H1 (cell line): ENCODE measurements at regions not wholly inside any gene's neighbourhood (a gene's known extent, or its start where the extent isn't known, plus 50 kb on each side); places are given as distances from the start of the nearest gene placed in this dataset.

Experiments used
- CTCF ChIA-PET: fragments of 300-600 bp; sonication (Branson Sonifier 250); formaldehyde crosslinking; loops from one replicate; lab custom pipeline; 2021; ENCODE audit not compliant: partially characterized antibody; lab: Charles Lee
- POLR2A ChIA-PET: fragments of 300-600 bp; sonication (Branson Sonifier 250); formaldehyde crosslinking; loops from one replicate; lab custom pipeline; 2021; ENCODE audit warnings: inconsistent platforms; ENCODE audit not compliant: partially characterized antibody; lab: Charles Lee
- DNase-seq, 2 experiments: peaks; one replicate each; pipeline versions ENCODE4 v3.0.0 to v3.0.0-alpha.2; 2010 to 2022; ENCODE audit warnings: low spot score in 2 of 2, low read depth in 1 of 2, mixed read lengths in 1 of 2
- FAIRE-seq: peaks from 2 replicates; lab custom pipeline; 2011; peaks lifted over from hg19 to GRCh38; lab: Jason Lieb, UNC
- H2AFZ ChIP-seq: 2 replicates; pipeline ENCODE4 v1.8.1; 2012; ENCODE audit warnings: low read length, inconsistent platforms
- H2AK5ac ChIP-seq: 2 replicates; pipeline ENCODE4 v1.6.1; 2013; ENCODE audit warnings: low read depth, low read length
- H2BK120ac ChIP-seq: replicated peaks from 2 replicates; pipeline ENCODE3; 2013; ENCODE audit warnings: low read depth, low read length, inconsistent platforms
- H2BK12ac ChIP-seq: 2 replicates; pipeline ENCODE4 v1.6.1; 2013; ENCODE audit warnings: low read depth, low read length
- H2BK15ac ChIP-seq: 2 replicates; pipeline ENCODE4 v1.6.1; 2013; ENCODE audit warnings: low read length
- H2BK20ac ChIP-seq: 2 replicates; pipeline ENCODE4 v1.6.1; 2013; ENCODE audit warnings: low read length
- H2BK5ac ChIP-seq: 2 replicates; pipeline ENCODE4 v1.6.1; 2013; ENCODE audit warnings: low read depth, low read length
- H3K14ac ChIP-seq: 2 replicates; pipeline ENCODE4 v1.6.1; 2013; ENCODE audit warnings: inconsistent platforms; ENCODE audit not compliant: insufficient read length
- H3K18ac ChIP-seq: 2 replicates; pipeline ENCODE4 v1.6.1; 2013; ENCODE audit warnings: low read length; ENCODE audit errors: extremely low read depth
- H3K23ac ChIP-seq: 2 replicates; pipeline ENCODE4 v1.6.1; 2013; ENCODE audit warnings: inconsistent platforms; ENCODE audit not compliant: insufficient read length
- H3K23me2 ChIP-seq: 2 replicates; pipeline ENCODE4 v1.6.1; 2013; ENCODE audit warnings: low read depth, low read length
- H3K27ac ChIP-seq: 2 replicates; pipeline ENCODE4 v1.6.1; 2011; ENCODE audit warnings: low read depth, low read length, inconsistent platforms
- H3K27me3 ChIP-seq, 4 experiments: replicated peaks in 1 of 4; 1 replicate in 1 of 4; 2 replicates in 3 of 4; pipeline versions ENCODE4 v1.6.1 to v1.8.1; 2011 to 2013; ENCODE audit warnings: low read length in 3 of 4, mild to moderate bottlenecking in 3 of 4, inconsistent platforms in 2 of 4, mixed read lengths in 2 of 4, moderate library complexity in 1 of 4; ENCODE audit not compliant: control insufficient read depth in 3 of 4, insufficient read depth in 3 of 4; ENCODE audit errors: extremely low read depth in 1 of 4
- H3K36me3 ChIP-seq, 4 experiments: 2 replicates each; pipeline versions ENCODE4 v1.6.1 to v1.8.1; 2011 to 2013; ENCODE audit warnings: mild to moderate bottlenecking in 4 of 4, low read length in 3 of 4, moderate library complexity in 2 of 4, control low read depth in 1 of 4, inconsistent platforms in 1 of 4; ENCODE audit not compliant: insufficient read depth in 4 of 4, control insufficient read depth in 2 of 4
- H3K4ac ChIP-seq: replicated peaks from 2 replicates; pipeline ENCODE3; 2013; ENCODE audit warnings: low read length, low read depth, mixed read lengths, inconsistent platforms; ENCODE audit not compliant: insufficient read length
- H3K4me1 ChIP-seq, 4 experiments: replicated peaks in 1 of 4; 1 replicate in 1 of 4; 2 replicates in 3 of 4; pipeline versions ENCODE4 v1.6.1 to v1.8.1; 2011 to 2013; ENCODE audit warnings: low read length in 3 of 4, inconsistent platforms in 2 of 4, mixed read lengths in 1 of 4; ENCODE audit not compliant: insufficient read depth in 4 of 4, control insufficient read depth in 3 of 4
- H3K4me2 ChIP-seq, 2 experiments: 2 replicates each; pipeline versions ENCODE4 v1.6.1 to v1.8.1; 2011 to 2013; ENCODE audit warnings: low read depth in 2 of 2, low read length in 2 of 2, control low read depth in 1 of 2, inconsistent platforms in 1 of 2, mild to moderate bottlenecking in 1 of 2; ENCODE audit not compliant: insufficient read depth in 1 of 2
- H3K4me3 ChIP-seq, 4 experiments: fragments of 200-600, 300-600 bp in 1 of 4; sonication (generic), shearing (Covaris generic), sonication (Bioruptor Twin) in 1 of 4; 2 replicates each; pipeline versions ENCODE4 v1.5.1 to v1.8.1; 2011 to 2016; ENCODE audit warnings: low read length in 4 of 4, low read depth in 3 of 4, control low read depth in 2 of 4, inconsistent platforms in 2 of 4, mild to moderate bottlenecking in 2 of 4, mixed read lengths in 1 of 4, moderate library complexity in 1 of 4; ENCODE audit not compliant: insufficient read depth in 2 of 4; ENCODE audit errors: extremely low read depth in 1 of 4
- H3K56ac ChIP-seq: replicated peaks from 2 replicates; pipeline ENCODE3; 2013; ENCODE audit warnings: low read depth, mild to moderate bottlenecking, mixed read lengths, low read length, inconsistent platforms; ENCODE audit not compliant: insufficient read length
- H3K79me1 ChIP-seq: 2 replicates; pipeline ENCODE4 v1.6.1; 2013; ENCODE audit warnings: low read depth, low read length, control low read depth
- H3K79me2 ChIP-seq, 2 experiments: 2 replicates each; pipeline versions ENCODE4 v1.6.1 to v1.8.1; 2012 to 2013; ENCODE audit warnings: low read length in 2 of 2, mild to moderate bottlenecking in 2 of 2, inconsistent platforms in 1 of 2; ENCODE audit not compliant: insufficient read depth in 2 of 2, control insufficient read depth in 1 of 2
- H3K9ac ChIP-seq, 4 experiments: replicated peaks in 1 of 4; 1 replicate in 1 of 4; 2 replicates in 3 of 4; pipeline versions ENCODE4 v1.6.1 to v1.8.1; 2011 to 2013; ENCODE audit warnings: low read depth in 3 of 4, low read length in 3 of 4, control low read depth in 2 of 4, mild to moderate bottlenecking in 2 of 4, moderate library complexity in 2 of 4, inconsistent platforms in 1 of 4; ENCODE audit errors: extremely low read depth in 1 of 4
- H3K9me3 ChIP-seq, 2 experiments: 2 replicates each; pipeline versions ENCODE4 v1.6.1 to v1.8.1; 2012 to 2013; ENCODE audit warnings: mild to moderate bottlenecking in 2 of 2, moderate library complexity in 2 of 2, control low read depth in 1 of 2, inconsistent platforms in 1 of 2, low read depth in 1 of 2, low read length in 1 of 2, mixed read lengths in 1 of 2; ENCODE audit not compliant: insufficient read depth in 2 of 2
- H4K20me1 ChIP-seq, 2 experiments: replicated peaks in 1 of 2; 2 replicates each; pipeline versions ENCODE3 to v1.8.1; 2011 to 2013; ENCODE audit warnings: inconsistent platforms in 2 of 2, low read length in 2 of 2, mild to moderate bottlenecking in 1 of 2; ENCODE audit not compliant: insufficient read depth in 2 of 2, control insufficient read depth in 1 of 2
- H4K5ac ChIP-seq: 2 replicates; pipeline ENCODE4 v1.6.1; 2013; ENCODE audit warnings: low read length, low read depth, mixed read lengths, inconsistent platforms; ENCODE audit not compliant: insufficient read length
- H4K8ac ChIP-seq: 2 replicates; pipeline ENCODE4 v1.8.0; 2013; ENCODE audit warnings: mild to moderate bottlenecking, moderate library complexity, low read length, inconsistent platforms; ENCODE audit not compliant: insufficient read depth; ENCODE audit errors: extremely low read depth
- H4K91ac ChIP-seq: replicated peaks from 2 replicates; pipeline ENCODE3; 2013; ENCODE audit warnings: low read length, mixed read lengths, inconsistent platforms; ENCODE audit not compliant: insufficient read length
- BCL11A ChIP-seq, 2 experiments: IDR thresholded peaks; one replicate each; pipeline ENCODE4 v1.6.1; 2011; ENCODE audit warnings: low read depth in 2 of 2, low read length in 2 of 2, mild to moderate bottlenecking in 2 of 2
- BRCA1 ChIP-seq: IDR thresholded peaks from 2 replicates; pipeline ENCODE4 v1.6.1; 2012; ENCODE audit warnings: low read depth, low read length, improper control_type of control experiment
- FOSL1 ChIP-seq: IDR thresholded peaks from 2 replicates; pipeline ENCODE4 v1.6.1; 2011; ENCODE audit warnings: mild to moderate bottlenecking, low read depth, low read length, moderate library complexity; ENCODE audit not compliant: insufficient read depth
- GTF2F1 ChIP-seq: IDR thresholded peaks from 2 replicates; pipeline ENCODE4 v1.6.1; 2012; ENCODE audit warnings: low read depth, low read length, improper control_type of control experiment, borderline replicate concordance
- HDAC2 ChIP-seq, 2 experiments: fragments of 300-600 bp in 1 of 2; sonication (generic) in 1 of 2; IDR thresholded peaks; 2 replicates each; pipeline ENCODE4 v1.6.1; 2011 to 2012; ENCODE audit warnings: low read depth in 2 of 2, low read length in 2 of 2, mild to moderate bottlenecking in 2 of 2, moderate library complexity in 2 of 2, borderline replicate concordance in 1 of 2, inconsistent platforms in 1 of 2
- KDM1A ChIP-seq: fragments of 200-600, 300-600 bp; sonication (generic); IDR thresholded peaks from 2 replicates; pipeline ENCODE4 v1.7.1; 2016; ENCODE audit warnings: mild to moderate bottlenecking, low read length, borderline replicate concordance
- NANOG ChIP-seq: IDR thresholded peaks from 2 replicates; pipeline ENCODE4 v1.6.1; 2011; ENCODE audit warnings: low read length, low read depth, mild to moderate bottlenecking, inconsistent platforms; ENCODE audit not compliant: insufficient read depth, poor library complexity, severe bottlenecking
- SRF ChIP-seq: IDR thresholded peaks from 2 replicates; pipeline ENCODE4 v1.6.1; 2011; ENCODE audit warnings: mild to moderate bottlenecking, low read depth, low read length, moderate library complexity
- TEAD4 ChIP-seq: IDR thresholded peaks from 2 replicates; pipeline ENCODE4 v1.6.1; 2012; ENCODE audit warnings: low read depth, low read length, inconsistent platforms, mixed read lengths
- YY1 ChIP-seq: IDR thresholded peaks from 2 replicates; pipeline ENCODE4 v1.6.1; 2011; ENCODE audit warnings: low read depth, mild to moderate bottlenecking, low read length
- WGBS, 2 experiments: shearing (Covaris generic) in 1 of 2; methylation state at CpG; one replicate each; pipeline versions ENCODE4 v1.1.6 to v1.1.7; 2013 to 2015; ENCODE audit warnings: low lambda C conversion rate in 2 of 2, mixed read lengths in 2 of 2, inconsistent platforms in 1 of 2, low coverage in 1 of 2, missing lambda C conversion rate in 1 of 2; ENCODE audit not compliant: insufficient replicate concordance in 2 of 2, insufficient coverage in 1 of 2, insufficient read length in 1 of 2; ENCODE audit errors: extremely low coverage in 1 of 2, missing lambda C conversion rate in 1 of 2; 5-methylcytosine and 5-hydroxymethylcytosine counted together
- TF ChIP-seq, protein P1 (sequence below), 3 experiments: IDR thresholded peaks; 1 replicate in 2 of 3; 2 replicates in 1 of 3; pipeline versions ENCODE4 v1.5.1 to v1.6.1; 2011; ENCODE audit warnings: low read length in 3 of 3, mild to moderate bottlenecking in 3 of 3, inconsistent platforms in 2 of 3, low read depth in 1 of 3, moderate library complexity in 1 of 3; ENCODE audit not compliant: insufficient read depth in 1 of 3; ENCODE audit errors: control extremely low read depth in 1 of 3
- TF ChIP-seq, protein P2 (sequence below): IDR thresholded peaks from 2 replicates; pipeline ENCODE4 v1.6.1; 2012; ENCODE audit warnings: inconsistent platforms

DNA sequence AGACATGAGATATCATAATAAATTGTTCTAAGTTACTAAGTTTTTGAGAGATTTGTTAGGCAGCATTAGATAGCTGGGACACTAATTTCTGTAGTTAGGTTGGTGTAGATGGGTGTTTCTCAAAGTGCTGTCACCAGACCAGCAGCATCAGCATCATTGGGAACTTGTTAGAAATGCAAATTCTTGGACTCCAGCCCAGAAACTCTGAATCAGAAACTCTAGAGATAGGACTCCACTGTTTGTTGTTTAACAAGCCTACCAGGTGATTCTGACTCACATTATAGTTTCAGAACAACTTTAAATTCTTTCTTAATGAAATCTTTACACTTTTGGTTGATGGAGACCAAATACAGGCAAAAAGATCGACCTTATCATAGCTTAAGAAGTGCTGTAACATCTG lies 173.7 kb downstream of the PABPC4L start:
- Histone ChIP-seq H3K4ac (no peak overlapping the region), H3K23ac (no peak overlapping the region), H2AK5ac (no peak overlapping the region), H3K9me3 (no peaks in the 10 kb centered on the region), H3K18ac (no peak overlapping the region), H4K20me1 (no peaks in the 10 kb centered on the region), H3K56ac (no peak overlapping the region), H2AFZ (no peak overlapping the region), H2BK5ac (no peak overlapping the region), H3K27me3 (no peaks in the 10 kb centered on the region), H3K4me3 (no peak overlapping the region), H2BK20ac (no peak overlapping the region), H3K79me1 (no peaks in the 10 kb centered on the region), H3K27ac (no peak overlapping the region), H3K4me1 (no peaks in the 10 kb centered on the region), H3K14ac (no peak overlapping the region), H3K9ac (no peak overlapping the region), H3K4me2 (no peak overlapping the region), H4K91ac (no peak overlapping the region), H3K23me2 (no peaks in the 10 kb centered on the region), H2BK15ac (no peak overlapping the region), H2BK12ac (no peak overlapping the region), H4K8ac (no peak overlapping the region), H4K5ac (no peak overlapping the region), H3K79me2 (no peaks in the 10 kb centered on the region), H3K36me3 (no peaks in the 10 kb centered on the region), H2BK120ac (no peak overlapping the region)
- FAIRE-seq: no peak
- WGBS, 2 experiments: 83% methylated on average over 1 of the region's 1 CpG; no CpG with 5 or more reads in 1 of the 2 experiments
- CTCF ChIA-PET: no interaction called here
- DNase-seq: no peak
- POLR2A ChIA-PET: no interaction called here
- TF ChIP-seq TEAD4: no peak
- no peak for TF ChIP-seq KDM1A
- TF ChIP-seq HDAC2 (IDR thresholded peaks at IDR 0.05; ENCODE audit: borderline replicate concordance in 1 of 2, low read depth in 2 of 2, low read length in 2 of 2): no peak
- TF ChIP-seq SRF: no peak
- no peak for TF ChIP-seq YY1
- TF ChIP-seq, protein P1, sequence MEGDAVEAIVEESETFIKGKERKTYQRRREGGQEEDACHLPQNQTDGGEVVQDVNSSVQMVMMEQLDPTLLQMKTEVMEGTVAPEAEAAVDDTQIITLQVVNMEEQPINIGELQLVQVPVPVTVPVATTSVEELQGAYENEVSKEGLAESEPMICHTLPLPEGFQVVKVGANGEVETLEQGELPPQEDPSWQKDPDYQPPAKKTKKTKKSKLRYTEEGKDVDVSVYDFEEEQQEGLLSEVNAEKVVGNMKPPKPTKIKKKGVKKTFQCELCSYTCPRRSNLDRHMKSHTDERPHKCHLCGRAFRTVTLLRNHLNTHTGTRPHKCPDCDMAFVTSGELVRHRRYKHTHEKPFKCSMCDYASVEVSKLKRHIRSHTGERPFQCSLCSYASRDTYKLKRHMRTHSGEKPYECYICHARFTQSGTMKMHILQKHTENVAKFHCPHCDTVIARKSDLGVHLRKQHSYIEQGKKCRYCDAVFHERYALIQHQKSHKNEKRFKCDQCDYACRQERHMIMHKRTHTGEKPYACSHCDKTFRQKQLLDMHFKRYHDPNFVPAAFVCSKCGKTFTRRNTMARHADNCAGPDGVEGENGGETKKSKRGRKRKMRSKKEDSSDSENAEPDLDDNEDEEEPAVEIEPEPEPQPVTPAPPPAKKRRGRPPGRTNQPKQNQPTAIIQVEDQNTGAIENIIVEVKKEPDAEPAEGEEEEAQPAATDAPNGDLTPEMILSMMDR (IDR thresholded peaks at IDR 0.05; ENCODE audit: control extremely low read depth in 1 of 3, insufficient read depth in 1 of 3, low read depth in 1 of 3, low read length in 3 of 3): no peak
- no peak for TF ChIP-seq BCL11A (IDR thresholded peaks at IDR 0.05; ENCODE audit: low read depth in 2 of 2, low read length in 2 of 2)
- TF ChIP-seq NANOG: no peak
- no peak for TF ChIP-seq GTF2F1
- no peak for TF ChIP-seq FOSL1
- TF ChIP-seq, protein P2, sequence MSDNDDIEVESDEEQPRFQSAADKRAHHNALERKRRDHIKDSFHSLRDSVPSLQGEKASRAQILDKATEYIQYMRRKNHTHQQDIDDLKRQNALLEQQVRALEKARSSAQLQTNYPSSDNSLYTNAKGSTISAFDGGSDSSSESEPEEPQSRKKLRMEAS: no peak
- no peak for TF ChIP-seq BRCA1
